ENCODE measurements at regions not wholly inside any gene's neighbourhood (a gene's known extent, or its start where the extent isn't known, plus 50 kb on each side); places are given as distances from the start of the nearest gene placed in this dataset.
"Not testable (repeated sequence)": the region's sequence is repeated elsewhere in the genome, so short reads cannot be mapped to it uniquely, and the experiment has no call there.

GRCh38 chr5:15106530-15107283 is 235.1 kb upstream of the ANKH start:
- no peak overlapping the region for H3K4me3 Mint-ChIP-seq
- H3K27ac Mint-ChIP-seq: no peak overlapping the region
- H3K36me3 Mint-ChIP-seq (ENCODE audit: low read depth): no peaks in the 10 kb centered on the region
- peaks cover 3% of the 10 kb centered on the region for H3K27me3 Mint-ChIP-seq
- H3K4me1 Mint-ChIP-seq (ENCODE audit: low read depth): no peaks in the 10 kb centered on the region
- H3K9me3 Mint-ChIP-seq: no peaks in the 10 kb centered on the region

DNA sequence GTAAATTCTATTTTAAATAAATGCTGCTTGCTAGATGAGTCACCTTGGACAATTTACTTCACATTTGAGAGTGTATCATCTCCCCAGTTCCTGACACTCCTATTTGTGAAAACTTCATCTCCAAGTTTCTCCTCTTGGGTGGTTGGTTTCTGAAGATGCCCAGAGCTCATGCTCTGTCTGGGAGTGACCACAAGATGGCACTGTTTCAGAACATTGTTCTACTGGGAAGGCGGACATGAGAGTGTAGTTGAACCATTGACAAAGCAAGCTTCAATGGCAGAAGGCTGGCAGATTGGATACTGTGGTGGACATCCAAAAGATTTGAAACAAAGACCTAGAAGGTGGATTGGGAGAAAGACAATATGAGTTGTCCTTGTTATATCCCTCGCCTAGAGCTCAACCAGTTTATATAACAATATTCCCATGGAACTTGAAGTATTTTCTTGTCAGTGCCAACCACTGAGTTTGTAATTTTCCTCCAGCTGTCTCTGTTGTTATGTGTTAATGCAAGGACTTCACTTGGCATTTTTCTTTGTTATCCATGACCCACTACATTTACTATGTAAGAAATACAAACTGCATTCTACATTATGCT is 234.3 kb upstream of the ANKH start:
- Mint-ChIP-seq H3K9me3 (no peaks in the 10 kb centered on the region), H3K27me3 (peaks cover 3% of the 10 kb centered on the region), H3K36me3 (ENCODE audit: low read depth) (no peaks in the 10 kb centered on the region), H3K4me3 (no peak overlapping the region), H3K4me1 (ENCODE audit: low read depth) (no peaks in the 10 kb centered on the region), H3K27ac (no peak overlapping the region)

DNA sequence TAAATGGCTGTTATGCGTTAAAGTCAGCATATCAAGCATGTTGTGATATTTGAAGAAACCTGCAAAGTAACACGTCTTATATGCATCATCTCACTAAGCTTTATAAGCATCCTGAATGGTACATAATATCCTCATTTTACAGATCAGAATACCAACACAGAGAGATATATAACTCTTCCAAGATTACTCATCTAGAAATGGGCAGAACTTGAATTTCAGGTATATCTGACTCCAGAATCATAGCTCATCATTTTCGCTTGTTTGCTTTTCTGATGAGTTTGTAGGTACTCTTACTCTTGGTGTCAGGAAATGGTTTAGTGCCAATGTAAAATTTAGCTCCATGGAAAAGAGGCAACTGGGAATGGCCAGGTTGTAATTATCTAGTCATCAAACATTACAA is 232.3 kb upstream of the ANKH start:
- no peak overlapping the region for H3K27ac Mint-ChIP-seq
- H3K27me3 Mint-ChIP-seq: peaks cover 7% of the 10 kb centered on the region
- no peaks in the 10 kb centered on the region for H3K4me1 Mint-ChIP-seq (ENCODE audit: low read depth)
- H3K9me3 Mint-ChIP-seq: peaks cover 3% of the 10 kb centered on the region
- H3K36me3 Mint-ChIP-seq (ENCODE audit: low read depth): peaks cover 3% of the 10 kb centered on the region
- H3K4me3 Mint-ChIP-seq: no peak overlapping the region

- Mint-ChIP-seq H3K4me3 (no peak overlapping the region), H3K27me3 (peaks cover 7% of the 10 kb centered on the region)
Observed at GRCh38 chr5:15103130-15103529, 231.6 kb upstream of the ANKH start.

DNA sequence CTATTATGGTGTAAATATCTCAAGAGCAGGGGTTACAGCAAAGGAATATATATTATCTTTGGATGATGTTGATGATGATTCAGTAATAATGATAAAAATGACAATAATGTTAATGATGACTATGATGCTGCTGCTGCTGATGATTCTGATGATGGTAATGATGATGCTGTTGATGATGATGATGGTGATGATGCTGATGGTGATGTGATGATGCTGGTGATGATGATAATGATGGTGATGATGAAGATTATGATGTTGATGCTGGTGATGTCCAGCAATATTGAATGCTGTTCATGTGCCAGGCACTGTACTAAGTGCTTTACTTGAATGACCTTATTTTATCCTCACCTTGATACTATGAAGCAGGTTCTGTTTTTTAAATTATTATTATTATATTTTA is 226.0 kb upstream of the ANKH start:
- H3K9me3 Mint-ChIP-seq: peaks cover 11% of the 10 kb centered on the region
- peaks cover 3% of the 10 kb centered on the region for H3K36me3 Mint-ChIP-seq (ENCODE audit: low read depth)
- H3K27ac Mint-ChIP-seq: no peak overlapping the region
- peaks cover 4% of the 10 kb centered on the region for H3K27me3 Mint-ChIP-seq
- no peaks in the 10 kb centered on the region for H3K4me1 Mint-ChIP-seq (ENCODE audit: low read depth)
- H3K4me3 Mint-ChIP-seq: no peak overlapping the region

More at GRCh38 chr5:15103130-15103529, 231.6 kb upstream of the ANKH start:
- H3K27ac Mint-ChIP-seq: no peak overlapping the region
- no peaks in the 10 kb centered on the region for H3K4me1 Mint-ChIP-seq (ENCODE audit: low read depth)
- H3K9me3 Mint-ChIP-seq: peaks cover 3% of the 10 kb centered on the region
- H3K36me3 Mint-ChIP-seq (ENCODE audit: low read depth): peaks cover 3% of the 10 kb centered on the region

DNA sequence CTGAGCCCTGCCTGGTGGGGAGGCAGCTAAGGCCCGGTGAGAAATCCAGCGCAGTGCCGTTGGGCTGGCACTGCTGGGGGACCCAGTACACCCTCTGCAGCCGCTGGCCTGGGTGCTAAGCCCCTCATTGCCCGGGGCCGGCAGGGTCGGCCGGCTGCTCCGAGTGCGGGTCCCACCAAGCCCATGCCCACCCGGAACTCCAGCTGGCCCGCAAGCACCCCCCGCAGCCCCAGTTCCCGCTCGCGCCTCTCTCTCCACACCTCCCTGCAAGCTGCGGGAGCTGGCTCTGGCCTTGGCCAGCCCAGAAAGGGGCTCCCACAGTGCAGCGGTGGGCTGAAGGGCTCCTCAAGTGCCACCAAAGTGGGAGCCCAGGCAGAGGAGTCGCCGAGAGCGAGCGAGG is 225.1 kb upstream of the ANKH start:
- not testable (repeated sequence) for H3K4me3 Mint-ChIP-seq, H3K27ac Mint-ChIP-seq
- peaks cover 11% of the 10 kb centered on the region for H3K9me3 Mint-ChIP-seq

DNA sequence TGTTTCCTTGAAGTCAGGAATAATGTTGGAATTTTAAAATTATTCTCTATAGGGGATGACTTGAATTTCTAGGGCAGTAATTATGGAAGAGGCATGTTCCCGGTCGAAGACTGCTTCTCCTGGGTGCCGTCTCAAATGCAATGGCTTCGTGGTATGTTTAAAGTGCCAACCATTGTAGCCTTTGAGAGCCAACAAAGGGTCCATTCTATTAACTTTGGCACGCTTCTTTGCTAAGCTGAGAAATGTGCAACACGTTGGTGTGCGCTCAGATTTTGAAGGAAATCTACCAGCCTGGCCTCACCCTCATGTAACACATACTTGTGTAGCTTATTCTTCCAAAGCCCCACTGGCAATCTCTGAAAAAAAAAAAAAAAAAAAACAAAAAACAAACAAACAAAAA is 221.2 kb upstream of the ANKH start:
- Mint-ChIP-seq H3K27ac (no peak overlapping the region), H3K9me3 (peaks cover 8% of the 10 kb centered on the region), H3K4me1 (ENCODE audit: low read depth) (no peaks in the 10 kb centered on the region), H3K4me3 (no peak overlapping the region), H3K36me3 (ENCODE audit: low read depth) (no peaks in the 10 kb centered on the region), H3K27me3 (no peaks in the 10 kb centered on the region)

More for the DNA sequence above, 225.1 kb upstream of the ANKH start:
- not testable (repeated sequence) for H3K36me3 Mint-ChIP-seq (ENCODE audit: low read depth); H3K27me3 Mint-ChIP-seq; H3K4me1 Mint-ChIP-seq (ENCODE audit: low read depth)

- no peaks in the 10 kb centered on the region for H3K36me3 Mint-ChIP-seq (ENCODE audit: low read depth)
- H3K27ac Mint-ChIP-seq: no peak overlapping the region
- peaks cover 3% of the 10 kb centered on the region for H3K9me3 Mint-ChIP-seq
- no peaks in the 10 kb centered on the region for H3K4me1 Mint-ChIP-seq (ENCODE audit: low read depth)
- H3K4me3 Mint-ChIP-seq: no peak overlapping the region
- no peaks in the 10 kb centered on the region for H3K27me3 Mint-ChIP-seq
Observed at GRCh38 chr5:15085671-15086070, 214.1 kb upstream of the ANKH start.

- H3K4me1 Mint-ChIP-seq (ENCODE audit: low read depth): no peaks in the 10 kb centered on the region
- H3K4me3 Mint-ChIP-seq: no peak overlapping the region
- H3K27me3 Mint-ChIP-seq: peaks cover 11% of the 10 kb centered on the region
Observed at GRCh38 chr5:15082096-15082495, 210.5 kb upstream of the ANKH start.

DNA sequence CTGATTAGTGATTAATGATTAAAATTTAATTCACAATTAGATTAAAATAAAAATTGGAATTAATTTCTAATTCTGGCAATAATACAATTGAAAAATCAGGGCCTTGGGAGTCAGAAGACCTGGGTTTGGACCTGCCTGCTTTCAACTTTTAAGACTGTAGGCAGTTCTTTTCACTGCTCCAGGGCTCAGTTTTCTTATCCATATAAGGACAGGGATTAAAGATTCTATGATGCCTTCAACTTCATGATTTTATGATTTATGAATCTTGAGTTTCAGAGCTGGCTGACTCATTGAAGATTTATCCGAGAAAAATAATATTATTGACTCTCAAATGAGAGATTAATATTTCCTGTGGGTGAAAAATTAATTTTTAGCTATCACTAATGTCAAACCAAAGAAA is 208.6 kb upstream of the ANKH start:
- peaks cover 11% of the 10 kb centered on the region for H3K27me3 Mint-ChIP-seq
- peaks cover 3% of the 10 kb centered on the region for H3K9me3 Mint-ChIP-seq
- H3K4me1 Mint-ChIP-seq (ENCODE audit: low read depth): no peaks in the 10 kb centered on the region
- no peaks in the 10 kb centered on the region for H3K36me3 Mint-ChIP-seq (ENCODE audit: low read depth)
- H3K4me3 Mint-ChIP-seq: no peak overlapping the region
- H3K27ac Mint-ChIP-seq: no peak overlapping the region

More at GRCh38 chr5:15082096-15082495, 210.5 kb upstream of the ANKH start:
- peaks cover 3% of the 10 kb centered on the region for H3K9me3 Mint-ChIP-seq
- no peak overlapping the region for H3K27ac Mint-ChIP-seq
- no peaks in the 10 kb centered on the region for H3K36me3 Mint-ChIP-seq (ENCODE audit: low read depth)

GRCh38 chr5:15079566-15079965 is 208.0 kb upstream of the ANKH start:
- Mint-ChIP-seq H3K27ac (no peak overlapping the region), H3K4me3 (no peak overlapping the region), H3K36me3 (ENCODE audit: low read depth) (no peaks in the 10 kb centered on the region), H3K4me1 (ENCODE audit: low read depth) (no peaks in the 10 kb centered on the region), H3K9me3 (peaks cover 3% of the 10 kb centered on the region), H3K27me3 (peaks cover 11% of the 10 kb centered on the region)

DNA sequence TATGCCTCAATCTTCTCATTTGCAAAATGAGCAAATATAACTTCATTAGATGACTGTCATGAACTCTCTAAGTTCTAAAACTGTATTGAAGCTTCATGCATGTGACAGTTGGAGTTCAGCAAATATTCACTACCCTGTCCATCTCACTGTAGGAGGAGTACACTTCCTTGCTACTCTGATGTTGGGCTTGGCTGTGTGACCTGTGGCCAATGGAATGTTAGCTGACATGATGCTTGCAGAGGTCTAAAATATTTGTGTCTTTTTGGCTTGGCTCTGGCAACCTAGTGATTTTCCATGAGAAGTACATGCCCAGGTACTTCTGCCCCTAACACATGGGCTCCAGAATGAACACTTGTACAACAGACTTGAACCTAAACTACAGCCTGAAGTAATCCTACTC is 203.1 kb upstream of the ANKH start:
- Mint-ChIP-seq H3K4me3 (no peak overlapping the region), H3K4me1 (ENCODE audit: low read depth) (no peaks in the 10 kb centered on the region), H3K36me3 (ENCODE audit: low read depth) (no peaks in the 10 kb centered on the region), H3K27me3 (peaks cover 11% of the 10 kb centered on the region), H3K27ac (no peak overlapping the region), H3K9me3 (no peaks in the 10 kb centered on the region)

DNA sequence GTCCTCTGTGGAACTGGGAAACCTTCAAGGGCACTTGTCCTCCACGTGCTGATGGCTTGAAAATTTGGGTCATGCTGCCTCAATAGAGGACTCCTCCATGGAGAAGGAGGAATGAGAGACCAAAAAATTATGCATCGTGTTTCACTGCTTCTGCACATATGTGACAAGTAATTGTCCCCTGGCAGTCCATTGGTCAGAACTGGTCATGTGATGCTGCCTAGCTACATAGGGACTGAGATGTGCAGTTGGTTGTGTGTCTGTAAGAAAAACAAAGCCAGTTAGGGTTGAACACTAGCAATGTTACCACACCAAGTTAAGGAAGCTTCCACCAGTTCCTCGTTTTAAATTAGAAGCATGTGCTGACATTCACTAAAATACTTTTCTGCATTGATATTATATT is 201.9 kb upstream of the ANKH start:
- Mint-ChIP-seq H3K4me1 (ENCODE audit: low read depth) (no peaks in the 10 kb centered on the region), H3K4me3 (no peak overlapping the region), H3K9me3 (no peaks in the 10 kb centered on the region), H3K27me3 (peaks cover 3% of the 10 kb centered on the region), H3K27ac (no peak overlapping the region), H3K36me3 (ENCODE audit: low read depth) (no peaks in the 10 kb centered on the region)

GRCh38 chr5:15070907-15071306 is 199.3 kb upstream of the ANKH start:
- Mint-ChIP-seq H3K27me3 (peaks cover 3% of the 10 kb centered on the region), H3K27ac (no peak overlapping the region), H3K9me3 (no peaks in the 10 kb centered on the region), H3K4me1 (ENCODE audit: low read depth) (no peaks in the 10 kb centered on the region), H3K36me3 (ENCODE audit: low read depth) (no peaks in the 10 kb centered on the region), H3K4me3 (no peak overlapping the region)

DNA sequence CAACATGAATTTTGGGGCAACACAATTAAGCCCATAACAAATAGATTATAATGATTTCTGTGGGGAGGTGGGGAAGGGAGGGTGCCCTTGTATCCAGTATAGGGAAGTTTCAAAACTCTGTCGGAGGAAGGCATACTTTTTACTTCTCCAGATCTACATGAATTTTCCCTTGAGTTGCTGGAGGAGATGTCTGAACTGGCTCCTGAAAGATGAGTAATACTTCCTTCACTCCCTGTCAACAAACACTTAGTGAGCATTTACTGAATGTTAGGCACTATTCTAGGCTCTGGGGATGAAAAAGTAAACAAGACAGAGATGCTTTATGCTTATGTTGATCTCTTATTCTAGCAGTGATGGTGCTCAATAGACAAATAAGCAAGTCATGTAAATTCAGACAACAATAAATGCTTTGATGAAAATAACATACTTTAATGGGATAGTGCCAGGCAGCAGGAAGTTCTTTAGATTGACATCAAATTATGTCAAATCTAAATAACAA is 197.9 kb upstream of the ANKH start:
- H3K4me3 Mint-ChIP-seq: no peak overlapping the region
- peaks cover 3% of the 10 kb centered on the region for H3K27me3 Mint-ChIP-seq
- H3K36me3 Mint-ChIP-seq (ENCODE audit: low read depth): no peaks in the 10 kb centered on the region
- no peak overlapping the region for H3K27ac Mint-ChIP-seq
- no peaks in the 10 kb centered on the region for H3K9me3 Mint-ChIP-seq
- no peaks in the 10 kb centered on the region for H3K4me1 Mint-ChIP-seq (ENCODE audit: low read depth)

- Mint-ChIP-seq H3K36me3 (ENCODE audit: low read depth) (no peaks in the 10 kb centered on the region), H3K9me3 (no peaks in the 10 kb centered on the region), H3K4me3 (no peak overlapping the region), H3K27ac (no peak overlapping the region), H3K27me3 (no peaks in the 10 kb centered on the region), H3K4me1 (ENCODE audit: low read depth) (no peaks in the 10 kb centered on the region)
Observed at GRCh38 chr5:15065091-15065490, 193.5 kb upstream of the ANKH start.
